ENCODE measurements at regions not wholly inside any gene's neighbourhood (a gene's known extent, or its start where the extent isn't known, plus 50 kb on each side); places are given as distances from the start of the nearest gene placed in this dataset.

DNA sequence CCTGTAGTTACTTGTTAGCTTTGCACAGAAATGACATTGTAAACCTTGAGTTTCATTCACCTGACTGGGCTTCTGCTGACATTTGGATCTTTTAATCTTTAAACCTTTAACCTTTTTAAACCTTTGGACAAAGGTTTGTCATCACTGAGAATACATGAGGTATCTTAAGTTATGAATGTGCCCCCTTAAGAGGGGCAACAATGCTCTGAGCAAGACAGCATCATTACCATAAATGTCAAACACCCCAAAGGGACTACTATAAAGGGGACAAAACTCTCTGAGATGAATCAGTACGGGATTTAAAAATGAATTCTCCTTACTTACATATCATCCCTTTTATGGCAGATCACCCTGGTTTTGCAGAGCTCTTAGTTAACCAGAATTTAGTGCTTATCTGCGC lies 203.3 kb downstream of the COG6 start:
- TF ChIP-seq, protein P1, sequence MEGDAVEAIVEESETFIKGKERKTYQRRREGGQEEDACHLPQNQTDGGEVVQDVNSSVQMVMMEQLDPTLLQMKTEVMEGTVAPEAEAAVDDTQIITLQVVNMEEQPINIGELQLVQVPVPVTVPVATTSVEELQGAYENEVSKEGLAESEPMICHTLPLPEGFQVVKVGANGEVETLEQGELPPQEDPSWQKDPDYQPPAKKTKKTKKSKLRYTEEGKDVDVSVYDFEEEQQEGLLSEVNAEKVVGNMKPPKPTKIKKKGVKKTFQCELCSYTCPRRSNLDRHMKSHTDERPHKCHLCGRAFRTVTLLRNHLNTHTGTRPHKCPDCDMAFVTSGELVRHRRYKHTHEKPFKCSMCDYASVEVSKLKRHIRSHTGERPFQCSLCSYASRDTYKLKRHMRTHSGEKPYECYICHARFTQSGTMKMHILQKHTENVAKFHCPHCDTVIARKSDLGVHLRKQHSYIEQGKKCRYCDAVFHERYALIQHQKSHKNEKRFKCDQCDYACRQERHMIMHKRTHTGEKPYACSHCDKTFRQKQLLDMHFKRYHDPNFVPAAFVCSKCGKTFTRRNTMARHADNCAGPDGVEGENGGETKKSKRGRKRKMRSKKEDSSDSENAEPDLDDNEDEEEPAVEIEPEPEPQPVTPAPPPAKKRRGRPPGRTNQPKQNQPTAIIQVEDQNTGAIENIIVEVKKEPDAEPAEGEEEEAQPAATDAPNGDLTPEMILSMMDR (conservative IDR thresholded peaks at IDR 0.05), result no peak
- H3K27ac ChIP-seq, result no peak overlapping the region

DNA sequence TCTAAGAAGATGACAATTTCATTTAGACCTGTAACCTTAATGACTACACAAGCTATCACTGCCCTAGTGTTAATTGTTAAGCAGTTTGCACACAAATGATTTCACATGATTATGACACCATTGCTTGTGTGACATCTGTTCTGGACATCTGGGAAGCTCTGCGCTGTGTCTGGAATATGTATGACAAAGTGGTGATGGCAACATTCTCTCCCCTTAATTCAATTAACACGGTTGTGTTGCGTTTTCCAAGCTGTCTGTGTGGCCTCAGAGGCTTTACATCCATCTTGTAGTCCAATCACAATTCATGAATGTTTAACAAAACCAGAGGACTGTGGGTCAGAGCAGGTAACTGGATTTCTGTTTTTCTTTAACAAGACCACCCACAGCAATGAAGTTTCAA lies 204.4 kb downstream of the COG6 start:
- H3K27ac ChIP-seq, result no peak overlapping the region
- TF ChIP-seq, protein P1 (conservative IDR thresholded peaks at IDR 0.05), result no peak

DNA sequence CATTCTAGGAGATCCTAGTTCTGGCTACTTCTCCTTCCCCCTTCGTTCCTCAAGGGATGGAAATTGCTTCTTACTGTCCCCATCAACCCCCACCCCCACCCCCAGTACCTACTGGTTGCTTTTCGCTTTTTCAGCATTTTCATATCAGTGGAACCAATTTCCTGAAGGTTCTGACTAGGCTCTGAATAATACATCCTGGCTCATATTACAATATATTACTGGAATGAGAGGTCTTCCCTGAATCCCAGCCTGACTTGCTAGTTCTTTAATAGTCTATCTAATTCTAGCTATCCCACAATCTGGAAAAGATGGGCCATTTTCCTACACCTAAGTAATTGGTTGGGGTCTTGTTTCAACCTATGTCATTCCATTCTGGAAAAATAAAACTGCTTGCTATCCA lies 207.4 kb downstream of the COG6 start:
- TF ChIP-seq, protein P1 (conservative IDR thresholded peaks at IDR 0.05), result no peak
- no peak overlapping the region for H3K27ac ChIP-seq

DNA sequence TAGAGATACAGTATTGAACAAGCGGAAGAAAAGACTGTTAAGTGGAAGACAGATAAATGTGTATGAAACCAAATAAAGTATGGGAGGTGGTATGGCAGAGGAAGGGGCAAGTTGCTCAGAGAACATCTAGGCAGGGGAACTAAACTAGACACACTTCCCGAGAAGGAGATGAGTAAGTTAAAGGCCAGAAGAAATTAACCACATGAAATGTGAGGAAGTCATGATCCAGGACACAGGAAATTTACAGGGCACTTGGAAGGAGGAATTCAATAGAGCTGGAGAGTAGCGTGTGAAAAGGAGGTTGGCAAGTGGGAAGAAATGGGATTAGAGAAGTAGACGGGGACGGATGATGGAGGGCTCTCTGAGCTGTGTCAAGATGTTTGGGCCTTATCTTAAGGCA lies 208.8 kb downstream of the COG6 start:
- TF ChIP-seq, protein P1 (conservative IDR thresholded peaks at IDR 0.05), result no peak

DNA sequence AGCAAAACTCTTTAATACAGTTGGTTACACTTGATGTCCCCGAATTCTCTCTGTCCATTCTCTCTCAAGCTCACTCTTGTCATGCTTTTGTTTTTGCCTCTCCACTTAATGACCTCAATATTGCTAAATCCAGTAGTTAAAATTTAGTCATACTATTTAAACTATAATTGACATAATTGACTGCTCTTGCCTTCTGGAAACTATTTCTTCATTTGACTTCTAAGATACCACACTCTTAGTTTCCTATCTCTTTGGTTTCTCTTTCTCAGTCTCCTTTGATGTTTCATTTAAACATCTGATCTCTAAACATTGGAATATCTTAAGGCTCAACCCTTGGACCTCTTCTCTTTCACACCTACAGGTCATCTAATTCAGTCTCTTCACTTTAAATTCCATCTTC lies 211.3 kb downstream of the COG6 start:
- H3K27ac ChIP-seq, result no peak overlapping the region
- TF ChIP-seq, protein P1 (conservative IDR thresholded peaks at IDR 0.05), result no peak

More for the DNA sequence above, 208.8 kb downstream of the COG6 start:
- no peak overlapping the region for H3K27ac ChIP-seq

DNA sequence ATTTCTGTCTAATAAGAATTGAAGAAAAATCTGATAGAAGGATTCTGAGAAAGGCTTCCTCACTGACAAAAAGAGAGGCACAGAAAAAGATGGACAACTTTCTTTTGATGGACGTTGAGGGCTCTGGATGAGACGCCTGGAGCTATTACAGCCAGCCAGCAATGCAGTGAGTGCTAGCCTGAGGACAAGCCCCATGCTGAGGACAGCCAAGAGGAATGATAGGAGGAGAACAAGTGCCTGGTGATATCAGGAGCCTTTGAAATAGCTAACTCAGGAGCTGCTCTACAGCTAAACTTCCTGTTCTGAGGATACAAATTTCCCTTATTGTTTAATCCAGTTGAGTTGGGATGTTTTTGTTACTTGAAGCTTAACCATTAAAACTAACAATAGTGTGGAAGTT lies 212.3 kb downstream of the COG6 start:
- H3K27ac ChIP-seq, result no peak overlapping the region

DNA sequence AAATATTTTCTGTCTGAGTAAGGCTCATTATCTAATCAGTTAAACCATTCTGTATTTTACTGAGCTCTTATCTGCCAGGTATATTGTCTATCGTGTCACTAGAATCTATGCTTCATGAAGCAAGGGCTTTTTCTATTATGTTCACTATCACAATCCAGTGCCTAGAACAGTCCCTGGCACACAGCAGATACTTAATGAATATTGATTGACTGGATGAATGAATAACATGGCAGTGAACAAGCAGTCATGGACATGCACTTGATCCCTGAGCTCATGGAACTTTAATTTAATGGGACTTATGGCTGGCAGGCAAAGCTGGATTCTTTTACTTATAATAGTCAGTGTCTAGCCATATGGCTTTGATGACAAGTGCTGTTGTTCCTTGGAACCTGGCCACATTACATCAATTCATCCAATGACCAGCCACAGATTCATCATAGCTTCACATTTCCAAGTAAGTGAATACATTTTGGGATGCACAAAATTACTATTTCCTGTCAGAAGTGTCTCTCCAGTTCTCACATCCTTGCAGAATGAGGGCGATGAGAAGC lies 214.8 kb downstream of the COG6 start:
- no peak overlapping the region for H3K27ac ChIP-seq
- TF ChIP-seq, protein P1 (conservative IDR thresholded peaks at IDR 0.05), result no peak

More for the DNA sequence above, 212.3 kb downstream of the COG6 start:
- TF ChIP-seq, protein P1 (conservative IDR thresholded peaks at IDR 0.05), result no peak

All from VCaP (cell line).